KMS-11 (cell line): ENCODE measurements at regions not wholly inside any gene's neighbourhood (a gene's known extent, or its start where the extent isn't known, plus 50 kb on each side); places are given as distances from the start of the nearest gene placed in this dataset.

Source experiments
- H2AFZ ChIP-seq: fragments of 200-600 bp; sonication (generic); 2 replicates; pipeline ENCODE4 v1.6.1; 2016; ENCODE audit warnings: antibody characterized with exemption, mixed run types, low read depth
- H3K27ac ChIP-seq: fragments of 200-600 bp; sonication (generic); 2 replicates; pipeline ENCODE4 v1.6.1; 2016; ENCODE audit warnings: mild to moderate bottlenecking, mixed run types
- H3K27me3 ChIP-seq: fragments of 200-600 bp; sonication (generic); 2 replicates; pipeline ENCODE4 v1.6.1; 2017; ENCODE audit warnings: mild to moderate bottlenecking, low read depth, mixed run types, moderate library complexity; ENCODE audit not compliant: insufficient read depth
- H3K36me3 ChIP-seq: fragments of 200-600 bp; sonication (generic); 2 replicates; pipeline ENCODE4 v1.6.1; 2017; ENCODE audit warnings: mild to moderate bottlenecking, mixed run types; ENCODE audit not compliant: insufficient read depth
- H3K4me1 ChIP-seq: fragments of 200-600 bp; sonication (generic); 2 replicates; pipeline ENCODE4 v1.6.1; 2016; ENCODE audit warnings: mild to moderate bottlenecking, low read depth, mixed run types; ENCODE audit not compliant: poor library complexity, severe bottlenecking
- H3K4me2 ChIP-seq: fragments of 200-600 bp; sonication (generic); 2 replicates; pipeline ENCODE4 v1.7.0; 2016; ENCODE audit warnings: mild to moderate bottlenecking, mixed run types
- H3K4me3 ChIP-seq: fragments of 200-600 bp; sonication (generic); IDR thresholded peaks from 2 replicates; pipeline ENCODE4 v1.6.1; 2017; ENCODE audit warnings: low read depth, low read length, mixed read lengths; ENCODE audit not compliant: insufficient read depth
- H3K79me2 ChIP-seq: fragments of 200-600 bp; sonication (generic); 2 replicates; pipeline ENCODE4 v1.6.1; 2016; ENCODE audit warnings: low read depth, mixed run types; ENCODE audit not compliant: insufficient read depth
- H3K9ac ChIP-seq: fragments of 200-600 bp; sonication (generic); 2 replicates; pipeline ENCODE4 v1.6.1; 2016; ENCODE audit warnings: mild to moderate bottlenecking, mixed run types
- H4K20me1 ChIP-seq: fragments of 200-600 bp; sonication (generic); 2 replicates; pipeline ENCODE4 v1.6.1; 2016; ENCODE audit warnings: mild to moderate bottlenecking, mixed run types; ENCODE audit not compliant: insufficient read depth
- TF ChIP-seq, protein P1 (sequence below): fragments of 200-600 bp; sonication (generic); conservative IDR thresholded peaks from 2 replicates; pipeline ENCODE4 v1.6.1; 2017; ENCODE audit warnings: low read depth, mild to moderate bottlenecking, antibody characterized with exemption, low read length, moderate library complexity, mixed read lengths

- no peaks in the 10 kb centered on the region for H3K36me3 ChIP-seq
- H3K4me3 ChIP-seq, result no peak overlapping the region
- H4K20me1 ChIP-seq, result no peaks in the 10 kb centered on the region
- H3K9ac ChIP-seq, result no peak overlapping the region
- no peak overlapping the region for H3K27ac ChIP-seq
- no peaks in the 10 kb centered on the region for H3K4me1 ChIP-seq
- no peaks in the 10 kb centered on the region for H3K79me2 ChIP-seq
- no peak overlapping the region for H3K4me2 ChIP-seq
- TF ChIP-seq, protein P1, sequence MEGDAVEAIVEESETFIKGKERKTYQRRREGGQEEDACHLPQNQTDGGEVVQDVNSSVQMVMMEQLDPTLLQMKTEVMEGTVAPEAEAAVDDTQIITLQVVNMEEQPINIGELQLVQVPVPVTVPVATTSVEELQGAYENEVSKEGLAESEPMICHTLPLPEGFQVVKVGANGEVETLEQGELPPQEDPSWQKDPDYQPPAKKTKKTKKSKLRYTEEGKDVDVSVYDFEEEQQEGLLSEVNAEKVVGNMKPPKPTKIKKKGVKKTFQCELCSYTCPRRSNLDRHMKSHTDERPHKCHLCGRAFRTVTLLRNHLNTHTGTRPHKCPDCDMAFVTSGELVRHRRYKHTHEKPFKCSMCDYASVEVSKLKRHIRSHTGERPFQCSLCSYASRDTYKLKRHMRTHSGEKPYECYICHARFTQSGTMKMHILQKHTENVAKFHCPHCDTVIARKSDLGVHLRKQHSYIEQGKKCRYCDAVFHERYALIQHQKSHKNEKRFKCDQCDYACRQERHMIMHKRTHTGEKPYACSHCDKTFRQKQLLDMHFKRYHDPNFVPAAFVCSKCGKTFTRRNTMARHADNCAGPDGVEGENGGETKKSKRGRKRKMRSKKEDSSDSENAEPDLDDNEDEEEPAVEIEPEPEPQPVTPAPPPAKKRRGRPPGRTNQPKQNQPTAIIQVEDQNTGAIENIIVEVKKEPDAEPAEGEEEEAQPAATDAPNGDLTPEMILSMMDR, result no peak
- no peaks in the 10 kb centered on the region for H3K27me3 ChIP-seq
- H2AFZ ChIP-seq, result no peak overlapping the region
Measured at GRCh38 chrX:8030361-8030760, 103.1 kb upstream of the PNPLA4 start.

DNA sequence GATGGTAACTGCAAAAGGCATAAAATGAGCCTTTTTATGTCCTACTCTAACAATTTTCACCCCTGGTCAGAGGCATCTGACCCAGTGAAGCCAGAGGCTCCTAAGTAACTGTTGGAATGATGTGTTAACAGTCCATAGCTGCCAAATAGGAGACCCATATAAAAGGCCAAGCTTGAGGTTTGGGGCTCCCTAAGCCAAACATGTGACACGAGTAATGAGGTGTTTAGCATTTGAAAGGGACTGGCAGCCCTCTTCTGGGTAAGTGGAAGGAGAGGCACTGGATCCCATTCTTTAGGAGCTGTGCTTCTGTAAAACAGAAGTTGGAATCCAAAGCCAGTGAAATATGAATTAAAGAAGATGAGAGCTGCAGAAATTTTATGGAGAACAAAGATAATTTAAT is 100.6 kb upstream of the PNPLA4 start:
- no peak overlapping the region for H3K4me3 ChIP-seq
- TF ChIP-seq, protein P1, result no peak
- no peaks in the 10 kb centered on the region for H4K20me1 ChIP-seq
- no peak overlapping the region for H3K9ac ChIP-seq
- H2AFZ ChIP-seq, result no peak overlapping the region
- H3K27ac ChIP-seq, result no peak overlapping the region
- H3K4me1 ChIP-seq, result no peaks in the 10 kb centered on the region
- H3K36me3 ChIP-seq, result no peaks in the 10 kb centered on the region
- H3K27me3 ChIP-seq, result no peaks in the 10 kb centered on the region
- no peak overlapping the region for H3K4me2 ChIP-seq
- no peaks in the 10 kb centered on the region for H3K79me2 ChIP-seq

- TF ChIP-seq, protein P1, result no peak
- H3K79me2 ChIP-seq, result no peaks in the 10 kb centered on the region
- no peaks in the 10 kb centered on the region for H4K20me1 ChIP-seq
- no peak overlapping the region for H3K4me3 ChIP-seq
- no peaks in the 10 kb centered on the region for H3K4me1 ChIP-seq
- H2AFZ ChIP-seq, result no peak overlapping the region
- no peak overlapping the region for H3K27ac ChIP-seq
- H3K9ac ChIP-seq, result no peak overlapping the region
- H3K36me3 ChIP-seq, result no peaks in the 10 kb centered on the region
- no peaks in the 10 kb centered on the region for H3K27me3 ChIP-seq
- no peak overlapping the region for H3K4me2 ChIP-seq
Measured at GRCh38 chrX:8025705-8026104, 98.5 kb upstream of the PNPLA4 start.

GRCh38 chrX:8018934-8019333 is 91.7 kb upstream of the PNPLA4 start:
- Histone ChIP-seq H3K79me2 (no peaks in the 10 kb centered on the region), H3K27me3 (no peaks in the 10 kb centered on the region), H3K36me3 (no peaks in the 10 kb centered on the region), H3K4me3 (no peak overlapping the region), H4K20me1 (no peaks in the 10 kb centered on the region), H2AFZ (no peak overlapping the region), H3K4me2 (no peak overlapping the region), H3K27ac (no peak overlapping the region), H3K4me1 (peaks cover 7% of the 10 kb centered on the region), H3K9ac (no peak overlapping the region)
- TF ChIP-seq, protein P1, result no peak
